ENCODE measurements at regions not wholly inside any gene's neighbourhood (a gene's known extent, or its start where the extent isn't known, plus 50 kb on each side); places are given as distances from the start of the nearest gene placed in this dataset.

GRCh38 chr1:103900005-103900404 lies 150.3 kb downstream of the AMY1C start:
- TF ChIP-seq CTCF (IDR thresholded peaks at IDR 0.05; ENCODE audit: poor library complexity) (no peak), EZH2 (IDR thresholded peaks at IDR 0.05; ENCODE audit: borderline replicate concordance) (no peak), EZH2phosphoT487 (IDR thresholded peaks at IDR 0.05; ENCODE audit: low read depth, severe bottlenecking, unreplicated experiment) (no peak)
